ENCODE measurements at regions not wholly inside any gene's neighbourhood (a gene's known extent, or its start where the extent isn't known, plus 50 kb on each side); places are given as distances from the start of the nearest gene placed in this dataset.
"Not testable (repeated sequence)": the region's sequence is repeated elsewhere in the genome, so short reads cannot be mapped to it uniquely, and the experiment has no call there.

DNA sequence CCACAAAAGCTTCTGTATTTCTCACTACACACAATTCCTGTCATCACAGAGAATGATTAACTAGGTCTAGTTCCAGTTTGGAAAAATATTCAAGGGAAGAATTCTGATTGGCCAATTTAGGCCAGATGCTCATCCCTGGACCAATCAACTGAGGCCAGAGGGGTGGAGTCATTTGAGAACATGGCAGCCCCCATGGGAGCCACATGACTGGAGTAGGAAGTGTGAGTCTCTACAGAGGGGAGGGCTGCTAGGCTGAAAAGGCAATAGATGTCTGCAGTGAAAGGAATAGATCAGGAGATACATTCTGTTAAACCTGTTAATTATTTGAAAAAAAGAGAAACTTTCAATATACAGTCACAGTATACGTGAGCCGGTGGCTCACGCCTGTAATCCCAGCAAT is 125.2 kb downstream of the UNC93B1 start:
- 89 to 90% methylated on average over 2 to 3 of the region's 3 CpGs for WGBS, 2 donors (ENCODE audit: low coverage in 1 of 2)
- in situ Hi-C loops (cut with MboI; ENCODE audit: low pct_ligation_motif_present in 1 of 4, low pct_unique_long_range_greater_than_20kb in 1 of 4, low sequenced_read_pairs in 3 of 4); intact Hi-C loops (cut with DNase I; ENCODE audit: low total_unique reads); H3K4me3 ChIP-seq; H3K4me1 ChIP-seq; H3K27ac ChIP-seq; H3K36me3 ChIP-seq; DNase-seq; H3K27me3 ChIP-seq; H3K9me3 ChIP-seq: not testable (repeated sequence)

DNA sequence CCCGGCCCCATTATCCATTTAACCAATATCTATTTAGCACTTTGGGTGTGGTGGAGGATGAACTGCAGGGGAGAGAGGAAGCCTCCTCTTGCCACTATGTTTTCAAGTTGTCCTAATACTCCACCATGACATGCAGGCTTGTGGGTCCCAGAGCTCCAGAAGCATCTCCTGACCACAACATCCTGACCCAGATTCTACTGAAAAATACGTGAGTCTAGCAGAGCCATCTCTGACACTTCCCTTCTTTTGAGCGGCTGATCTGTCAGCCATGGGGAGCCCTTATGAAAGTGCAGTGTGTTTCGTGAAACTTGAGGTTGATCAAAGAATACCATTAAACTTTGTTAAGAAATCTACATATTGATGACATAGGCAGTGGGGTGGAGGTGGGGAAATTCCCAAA is 126.6 kb downstream of the UNC93B1 start:
- 75 to 100% methylated on average over 1 to 3 of the region's 4 CpGs for WGBS, 2 donors (ENCODE audit: low coverage in 1 of 2)
- DNase-seq; H3K4me1 ChIP-seq; H3K27me3 ChIP-seq; H3K27ac ChIP-seq; intact Hi-C loops (cut with DNase I; ENCODE audit: low total_unique reads); H3K4me3 ChIP-seq; H3K36me3 ChIP-seq; H3K9me3 ChIP-seq; in situ Hi-C loops (cut with MboI; ENCODE audit: low pct_ligation_motif_present in 1 of 4, low pct_unique_long_range_greater_than_20kb in 1 of 4, low sequenced_read_pairs in 3 of 4): not testable (repeated sequence)

DNA sequence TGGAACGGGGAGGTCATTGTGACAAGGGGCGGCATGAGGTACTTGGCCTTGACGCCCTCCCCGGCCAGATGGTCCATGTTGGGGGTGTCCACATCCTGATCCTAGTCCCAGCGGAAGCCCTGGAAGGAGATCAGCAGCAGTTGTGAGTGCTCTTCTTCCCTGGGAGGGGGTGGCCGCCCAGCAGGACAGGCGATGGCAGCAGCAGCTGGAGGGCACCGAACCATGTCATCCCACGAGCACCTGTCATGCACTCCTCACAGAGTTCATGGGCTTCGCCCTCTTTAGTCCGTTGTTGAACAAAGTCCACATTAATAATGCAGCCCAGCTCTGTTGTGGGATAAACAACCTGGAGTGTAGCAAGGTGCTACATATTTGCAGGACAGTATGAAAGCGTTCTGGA is 130.7 kb downstream of the UNC93B1 start:
- H3K4me3 ChIP-seq; H3K27me3 ChIP-seq; H3K36me3 ChIP-seq; H3K27ac ChIP-seq; H3K4me1 ChIP-seq; in situ Hi-C loops (cut with MboI; ENCODE audit: low pct_ligation_motif_present in 1 of 4, low pct_unique_long_range_greater_than_20kb in 1 of 4, low sequenced_read_pairs in 3 of 4); DNase-seq; intact Hi-C loops (cut with DNase I; ENCODE audit: low total_unique reads); H3K9me3 ChIP-seq: not testable (repeated sequence)
- WGBS, 2 donors (ENCODE audit: low coverage in 1 of 2): 83% methylated on average over 12 of the region's 12 CpGs; no CpG with 5 or more reads in 1 of the 2 donors

DNA sequence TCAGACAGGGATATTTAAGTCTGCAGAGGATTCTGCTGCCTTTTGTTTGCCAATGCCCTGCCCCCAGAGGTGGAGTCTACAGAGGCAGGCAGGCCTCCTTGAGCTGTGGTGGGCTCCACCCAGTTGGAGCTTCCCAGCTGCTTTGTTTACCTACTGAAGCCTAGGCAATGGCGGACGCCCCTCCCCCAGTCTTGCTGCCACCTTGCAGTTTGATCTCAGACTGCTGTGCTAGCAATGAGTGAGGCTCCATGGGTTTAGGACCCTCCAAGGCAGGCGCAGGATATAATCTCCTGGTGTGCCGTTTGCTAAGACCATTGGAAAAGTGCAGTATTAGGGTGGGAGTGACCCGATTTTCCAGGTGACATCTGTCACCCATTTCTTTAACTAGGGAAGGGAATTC is 132.7 kb downstream of the UNC93B1 start:
- H3K9me3 ChIP-seq; in situ Hi-C loops (cut with MboI; ENCODE audit: low pct_ligation_motif_present in 1 of 4, low pct_unique_long_range_greater_than_20kb in 1 of 4, low sequenced_read_pairs in 3 of 4); H3K4me1 ChIP-seq; intact Hi-C loops (cut with DNase I; ENCODE audit: low total_unique reads); H3K36me3 ChIP-seq; H3K27me3 ChIP-seq; H3K4me3 ChIP-seq; DNase-seq; H3K27ac ChIP-seq: not testable (repeated sequence)
- 81% methylated on average over 5 of the region's 5 CpGs; no CpG with 5 or more reads in 1 of the 2 donors for whole genome bisulfite sequencing, 2 donors (ENCODE audit: low coverage in 1 of 2)

DNA sequence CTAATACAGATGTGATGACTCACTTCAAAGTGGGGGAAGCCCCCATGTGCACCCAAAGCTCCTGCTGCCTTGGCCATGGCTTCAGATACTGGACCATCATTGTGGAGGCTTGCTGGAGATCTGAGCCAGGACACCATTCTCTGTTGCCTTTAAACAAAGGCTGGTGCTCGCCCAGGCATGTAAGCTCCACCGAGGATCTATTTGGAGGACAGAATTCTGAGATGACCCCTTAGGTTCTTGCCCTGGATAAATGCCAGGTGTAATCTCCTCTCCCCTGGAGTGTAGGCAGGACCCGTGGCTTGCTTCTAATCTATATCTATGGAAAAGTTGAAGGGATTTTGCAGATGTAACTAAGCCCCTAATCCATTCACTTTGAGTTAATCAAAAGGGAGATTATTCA is 141.0 kb downstream of the UNC93B1 start:
- 68% methylated on average over 3 of the region's 3 CpGs; no CpG with 5 or more reads in 1 of the 2 donors for WGBS, 2 donors (ENCODE audit: low coverage in 1 of 2)
- H3K9me3 ChIP-seq; in situ Hi-C loops (cut with MboI; ENCODE audit: low pct_ligation_motif_present in 1 of 4, low pct_unique_long_range_greater_than_20kb in 1 of 4, low sequenced_read_pairs in 3 of 4); H3K4me3 ChIP-seq; H3K27ac ChIP-seq; intact Hi-C loops (cut with DNase I; ENCODE audit: low total_unique reads); H3K36me3 ChIP-seq; DNase-seq; H3K4me1 ChIP-seq; H3K27me3 ChIP-seq: not testable (repeated sequence)

DNA sequence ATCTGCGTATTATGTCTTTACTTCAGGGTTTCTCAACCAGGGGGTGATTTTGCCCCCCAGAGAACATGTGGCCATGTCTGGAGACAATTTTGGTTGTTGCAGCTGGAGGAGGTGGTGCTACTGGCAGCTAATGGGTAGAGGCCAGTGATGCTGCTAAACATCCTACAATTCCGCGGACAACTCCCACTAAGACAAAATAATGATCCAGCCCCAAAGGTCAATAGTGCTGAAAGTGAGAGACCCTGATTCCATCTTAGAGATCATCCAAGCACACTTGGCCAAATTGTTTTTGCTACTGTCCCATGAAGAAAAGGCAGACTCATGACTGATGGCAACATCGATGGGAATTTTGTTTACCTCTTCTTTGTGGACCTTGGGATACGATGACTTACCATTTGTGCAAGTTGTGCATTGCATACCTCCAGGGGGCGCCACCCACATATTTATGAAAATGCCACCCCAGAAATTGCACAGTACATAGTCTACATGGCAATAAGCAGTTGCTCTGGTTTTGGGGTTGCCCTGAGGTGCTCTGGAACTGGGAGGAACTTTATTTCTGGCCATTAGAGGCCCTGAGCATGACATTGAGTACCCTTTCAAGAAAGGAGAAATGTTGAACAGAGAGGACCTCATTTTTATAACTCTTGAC is 144.3 kb downstream of the UNC93B1 start:
- H3K36me3 ChIP-seq; H3K4me3 ChIP-seq; H3K27me3 ChIP-seq; H3K9me3 ChIP-seq; H3K27ac ChIP-seq; H3K4me1 ChIP-seq; intact Hi-C loops (cut with DNase I; ENCODE audit: low total_unique reads); in situ Hi-C loops (cut with MboI; ENCODE audit: low pct_ligation_motif_present in 1 of 4, low pct_unique_long_range_greater_than_20kb in 1 of 4, low sequenced_read_pairs in 3 of 4): not testable (repeated sequence)
- WGBS, 2 donors (ENCODE audit: low coverage in 1 of 2): 99 to 100% methylated on average over 1 to 3 of the region's 6 CpGs
- TF ChIP-seq, protein P1, sequence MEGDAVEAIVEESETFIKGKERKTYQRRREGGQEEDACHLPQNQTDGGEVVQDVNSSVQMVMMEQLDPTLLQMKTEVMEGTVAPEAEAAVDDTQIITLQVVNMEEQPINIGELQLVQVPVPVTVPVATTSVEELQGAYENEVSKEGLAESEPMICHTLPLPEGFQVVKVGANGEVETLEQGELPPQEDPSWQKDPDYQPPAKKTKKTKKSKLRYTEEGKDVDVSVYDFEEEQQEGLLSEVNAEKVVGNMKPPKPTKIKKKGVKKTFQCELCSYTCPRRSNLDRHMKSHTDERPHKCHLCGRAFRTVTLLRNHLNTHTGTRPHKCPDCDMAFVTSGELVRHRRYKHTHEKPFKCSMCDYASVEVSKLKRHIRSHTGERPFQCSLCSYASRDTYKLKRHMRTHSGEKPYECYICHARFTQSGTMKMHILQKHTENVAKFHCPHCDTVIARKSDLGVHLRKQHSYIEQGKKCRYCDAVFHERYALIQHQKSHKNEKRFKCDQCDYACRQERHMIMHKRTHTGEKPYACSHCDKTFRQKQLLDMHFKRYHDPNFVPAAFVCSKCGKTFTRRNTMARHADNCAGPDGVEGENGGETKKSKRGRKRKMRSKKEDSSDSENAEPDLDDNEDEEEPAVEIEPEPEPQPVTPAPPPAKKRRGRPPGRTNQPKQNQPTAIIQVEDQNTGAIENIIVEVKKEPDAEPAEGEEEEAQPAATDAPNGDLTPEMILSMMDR (IDR thresholded peaks at IDR 0.05): peak; percentile 24 to 55 (median 39)
- DNase-seq: peak; percentile 57

DNA sequence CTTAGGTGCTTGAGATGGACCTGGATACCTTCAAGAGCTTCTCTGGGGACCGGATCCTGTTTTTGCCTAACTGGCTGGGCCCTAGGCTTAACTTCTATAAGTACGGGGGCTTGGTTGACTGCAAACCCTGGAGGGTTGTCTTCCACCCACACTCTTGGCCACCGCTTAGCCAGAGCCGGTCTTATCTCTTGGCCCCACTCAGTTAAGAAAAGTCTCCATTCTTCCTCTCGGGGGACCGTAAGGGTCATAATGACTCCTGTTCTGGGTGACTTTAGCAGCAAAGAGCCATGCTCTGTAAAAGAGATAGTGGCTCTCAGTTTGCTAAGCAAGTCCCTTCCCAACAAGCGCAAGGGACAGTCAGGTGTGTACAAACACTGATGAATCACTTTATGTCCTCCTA is 153.2 kb downstream of the UNC93B1 start:
- H3K4me3 ChIP-seq; in situ Hi-C loops (cut with MboI; ENCODE audit: low pct_ligation_motif_present in 1 of 4, low pct_unique_long_range_greater_than_20kb in 1 of 4, low sequenced_read_pairs in 3 of 4); H3K9me3 ChIP-seq; H3K4me1 ChIP-seq; intact Hi-C loops (cut with DNase I; ENCODE audit: low total_unique reads); H3K36me3 ChIP-seq; DNase-seq; H3K27ac ChIP-seq; H3K27me3 ChIP-seq: not testable (repeated sequence)
- WGBS, 2 donors (ENCODE audit: low coverage in 1 of 2): 88% methylated on average over 7 of the region's 7 CpGs; no CpG with 5 or more reads in 1 of the 2 donors

DNA sequence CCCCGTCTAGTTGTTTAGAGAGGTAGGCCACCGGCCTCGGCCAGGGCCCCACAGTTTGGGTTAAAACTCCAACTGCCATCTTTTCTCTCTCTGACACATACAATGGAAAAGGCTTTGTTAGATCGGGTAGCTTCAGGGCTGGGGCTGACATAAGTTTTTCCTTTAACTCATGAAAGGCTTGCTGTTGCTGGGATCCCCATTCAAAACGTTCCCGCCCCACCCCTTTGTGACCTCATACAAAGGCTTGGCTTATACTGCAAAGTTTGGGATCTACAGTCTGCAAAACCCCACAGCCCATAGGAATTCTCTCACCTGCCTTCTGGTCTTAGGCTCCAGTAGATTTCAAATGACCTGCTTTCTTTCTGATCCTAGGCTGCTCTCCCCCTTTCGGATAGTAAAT is 154.1 kb downstream of the UNC93B1 start:
- H3K27ac ChIP-seq; H3K27me3 ChIP-seq; intact Hi-C loops (cut with DNase I; ENCODE audit: low total_unique reads); H3K4me3 ChIP-seq; H3K36me3 ChIP-seq; H3K9me3 ChIP-seq; H3K4me1 ChIP-seq; in situ Hi-C loops (cut with MboI; ENCODE audit: low pct_ligation_motif_present in 1 of 4, low pct_unique_long_range_greater_than_20kb in 1 of 4, low sequenced_read_pairs in 3 of 4); DNase-seq: not testable (repeated sequence)
- whole genome bisulfite sequencing, 2 donors (ENCODE audit: low coverage in 1 of 2): 65 to 100% methylated on average over 1 to 7 of the region's 7 CpGs
